GM21528 (cell line): ENCODE measurements at regions not wholly inside any gene's neighbourhood (a gene's known extent, or its start where the extent isn't known, plus 50 kb on each side); places are given as distances from the start of the nearest gene placed in this dataset.

Experiments
- ATAC-seq: cut with Tn5 transposase; IDR thresholded peaks from one replicate; pipeline ENCODE4 v1.9.1; 2021; ENCODE audit warnings: mild to moderate bottlenecking, moderate library complexity; ENCODE audit not compliant: unreplicated experiment, low FRiP score

GRCh38 chr18:6639305-6639704 is 90.2 kb upstream of the ARHGAP28 start:
- ATAC-seq: no peak

GRCh38 chr18:6644836-6645627 is 84.5 kb upstream of the ARHGAP28 start:
- no peak for ATAC-seq

- no peak for ATAC-seq
These were observed 82.7 kb upstream of the ARHGAP28 start for GRCh38 chr18:6646801-6647200.

GRCh38 chr18:6648581-6648980 is 80.9 kb upstream of the ARHGAP28 start:
- no peak for ATAC-seq

- ATAC-seq: no peak
These were observed 79.9 kb upstream of the ARHGAP28 start for GRCh38 chr18:6649421-6650126.

GRCh38 chr18:6650127-6650507 is 79.4 kb upstream of the ARHGAP28 start:
- ATAC-seq: no peak

GRCh38 chr18:6650747-6651146 is 78.8 kb upstream of the ARHGAP28 start:
- ATAC-seq: no peak

- ATAC-seq: no peak
These were observed 77.4 kb upstream of the ARHGAP28 start for GRCh38 chr18:6652098-6652497.

- ATAC-seq: no peak
These were observed 75.6 kb upstream of the ARHGAP28 start for GRCh38 chr18:6653880-6654279.

- ATAC-seq: no peak
These were observed 69.4 kb upstream of the ARHGAP28 start for GRCh38 chr18:6659963-6660725.

GRCh38 chr18:6661692-6662415 is 67.7 kb upstream of the ARHGAP28 start:
- no peak for ATAC-seq

- no peak for ATAC-seq
These were observed 63.4 kb upstream of the ARHGAP28 start for GRCh38 chr18:6666012-6666685.

- ATAC-seq: no peak
These were observed 60.7 kb upstream of the ARHGAP28 start for GRCh38 chr18:6668836-6669235.

GRCh38 chr18:6672821-6673308 is 56.7 kb upstream of the ARHGAP28 start:
- no peak for ATAC-seq

GRCh38 chr18:6677086-6677485 is 52.4 kb upstream of the ARHGAP28 start:
- no peak for ATAC-seq

GRCh38 chr18:6679201-6679600 is 50.3 kb upstream of the ARHGAP28 start:
- no peak for ATAC-seq
